B cell (primary cell): ENCODE measurements at regions not wholly inside any gene's neighbourhood (a gene's known extent, or its start where the extent isn't known, plus 50 kb on each side); places are given as distances from the start of the nearest gene placed in this dataset.

Experiments
- CTCF ChIP-seq: fragments of 200-600 bp; IDR thresholded peaks from one replicate; pipeline ENCODE4 v1.8.0; 2022; ENCODE audit warnings: antibody characterized with exemption, mild to moderate bottlenecking
- EZH2 ChIP-seq: IDR thresholded peaks from 2 replicates; pipeline ENCODE4 v1.6.1; 2012; ENCODE audit warnings: borderline replicate concordance, low read depth, mild to moderate bottlenecking, moderate library complexity, low read length; ENCODE audit not compliant: insufficient read depth, poor library complexity, severe bottlenecking

- no peak for TF ChIP-seq EZH2
- TF ChIP-seq CTCF = no peak
Observed at GRCh38 chr5:143582176-143582575, 178.7 kb upstream of the NR3C1 start.
